ENCODE measurements at regions not wholly inside any gene's neighbourhood (a gene's known extent, or its start where the extent isn't known, plus 50 kb on each side); places are given as distances from the start of the nearest gene placed in this dataset.

- TF ChIP-seq CTCF (IDR thresholded peaks at IDR 0.05) (no peak), POLR2A (IDR thresholded peaks at IDR 0.05) (no peak), EP300 (IDR thresholded peaks at IDR 0.05) (no peak)
These were observed 944.0 kb upstream of the MIR17HG start for GRCh38 chr13:90403330-90404082.

Measured in ovary (tissue), 3 donors.